GM19438 (cell line): ENCODE measurements at regions not wholly inside any gene's neighbourhood (a gene's known extent, or its start where the extent isn't known, plus 50 kb on each side); places are given as distances from the start of the nearest gene placed in this dataset.
"Not testable (repeated sequence)": the region's sequence is repeated elsewhere in the genome, so short reads cannot be mapped to it uniquely, and the experiment has no call there.

Source experiments
- ATAC-seq: cut with Tn5 transposase; IDR thresholded peaks from one replicate; pipeline ENCODE4 v1.9.1; 2021; ENCODE audit warnings: low read depth; ENCODE audit not compliant: unreplicated experiment

DNA sequence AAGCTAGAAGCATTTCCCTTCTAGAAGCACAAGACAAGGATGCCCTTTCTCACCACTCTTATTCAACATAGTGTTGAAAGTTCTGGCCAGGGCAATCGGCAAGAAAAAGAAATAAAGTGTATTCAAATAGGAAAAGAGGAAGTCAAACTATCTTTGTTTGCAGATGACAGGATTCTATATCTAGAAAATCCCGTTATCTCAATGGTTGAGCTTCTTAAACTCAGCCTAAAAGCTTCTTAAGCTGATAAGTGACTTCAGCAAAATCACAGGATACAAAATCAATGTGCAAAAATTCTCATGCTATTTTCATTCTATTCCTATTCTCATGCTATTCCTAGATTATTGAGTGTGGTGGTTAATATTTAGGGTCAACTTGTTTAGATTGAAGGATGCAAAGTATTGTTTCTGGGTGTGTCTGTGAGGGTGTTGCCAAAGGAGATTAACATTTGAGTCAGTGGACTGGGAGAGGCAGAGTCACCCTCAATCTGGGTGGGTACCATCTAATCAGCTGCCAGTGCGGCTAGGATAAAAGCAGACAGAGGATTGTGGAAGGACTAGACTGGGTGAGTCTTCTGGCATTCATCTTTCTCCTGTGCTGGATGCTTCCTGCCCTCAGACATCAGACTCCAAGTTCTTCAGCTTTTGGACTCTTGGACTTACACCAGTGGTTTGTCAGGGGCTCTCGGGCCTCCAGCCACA, 111.9 kb downstream of the LSMEM1 start:
- not testable (repeated sequence) for ATAC-seq

DNA sequence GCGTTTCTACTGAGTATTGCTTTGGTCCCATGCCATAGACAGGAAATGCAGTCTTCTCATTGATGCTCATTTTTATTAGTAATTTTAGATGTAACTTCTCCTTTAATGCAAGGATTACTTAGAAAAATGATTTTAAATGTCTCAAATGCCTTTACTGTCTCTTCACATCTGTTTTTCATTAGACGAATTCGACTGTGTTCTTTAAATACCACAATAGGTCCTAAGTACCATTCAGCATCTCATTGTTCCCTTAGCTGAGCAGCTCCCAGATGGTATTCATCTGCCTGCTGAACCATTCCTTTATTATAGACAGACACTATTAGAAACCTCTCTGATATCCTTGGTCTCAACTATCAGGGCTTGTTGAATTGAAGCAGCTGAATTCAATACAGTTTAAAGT, 113.6 kb downstream of the LSMEM1 start:
- ATAC-seq = no peak

DNA sequence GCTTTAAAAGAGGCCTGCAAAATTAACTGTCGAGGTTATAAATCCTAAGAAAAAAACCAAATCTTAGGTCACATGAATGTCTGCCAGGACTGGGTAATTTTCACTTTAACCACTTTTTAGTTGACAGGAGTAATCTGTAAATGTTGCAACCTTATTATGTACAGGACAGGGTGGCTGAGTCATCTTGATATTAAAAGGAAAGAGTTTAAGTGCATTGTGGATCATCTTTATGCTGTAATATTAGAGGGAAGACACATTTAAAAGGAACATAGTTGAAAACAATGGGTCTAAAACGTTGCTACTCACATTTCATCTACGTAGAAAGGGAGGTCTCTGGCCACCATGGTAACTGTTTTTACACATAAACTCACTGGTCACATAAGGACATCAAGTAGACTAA, 115.5 kb downstream of the LSMEM1 start:
- ATAC-seq = no peak

DNA sequence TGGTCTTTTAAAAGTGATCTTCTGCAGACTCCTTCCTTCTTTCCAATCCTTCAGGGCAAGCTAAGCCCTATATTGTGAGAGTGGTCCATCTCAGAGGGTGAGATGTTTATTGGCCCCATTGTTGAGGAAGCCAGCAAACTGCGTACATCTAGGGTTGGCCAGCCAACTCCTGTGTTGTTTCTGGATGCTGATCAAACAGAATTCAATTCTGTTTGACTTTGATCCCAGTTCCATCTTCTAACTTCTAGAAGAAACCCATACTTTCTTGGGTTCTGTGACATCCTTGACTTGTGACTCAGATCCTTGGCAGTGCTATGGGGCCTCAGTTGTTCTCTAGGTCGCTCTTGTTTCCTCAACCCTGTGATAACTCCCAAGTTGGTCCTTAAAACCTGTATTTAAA, 116.2 kb downstream of the LSMEM1 start:
- ATAC-seq = no peak

DNA sequence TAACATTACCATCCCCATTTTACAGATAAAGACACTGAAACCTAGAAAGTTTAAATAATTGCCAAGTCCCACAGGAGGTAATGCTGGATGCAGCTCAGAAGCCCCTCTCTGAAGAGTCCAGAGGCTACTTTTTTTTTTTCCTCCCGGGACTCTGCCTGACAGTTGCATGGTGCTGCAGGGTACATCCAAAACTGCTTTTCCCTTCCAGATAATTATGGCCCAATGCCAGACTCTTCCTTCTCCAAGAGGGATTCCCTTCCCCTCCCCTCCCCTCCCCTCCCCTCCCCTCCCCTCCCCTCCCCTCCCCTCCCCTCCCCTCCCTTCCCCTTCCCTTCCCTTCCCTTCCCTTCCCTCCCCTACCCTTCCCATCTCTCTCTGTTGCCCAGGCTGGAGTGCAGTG, 122.9 kb downstream of the LSMEM1 start:
- no peak for ATAC-seq

DNA sequence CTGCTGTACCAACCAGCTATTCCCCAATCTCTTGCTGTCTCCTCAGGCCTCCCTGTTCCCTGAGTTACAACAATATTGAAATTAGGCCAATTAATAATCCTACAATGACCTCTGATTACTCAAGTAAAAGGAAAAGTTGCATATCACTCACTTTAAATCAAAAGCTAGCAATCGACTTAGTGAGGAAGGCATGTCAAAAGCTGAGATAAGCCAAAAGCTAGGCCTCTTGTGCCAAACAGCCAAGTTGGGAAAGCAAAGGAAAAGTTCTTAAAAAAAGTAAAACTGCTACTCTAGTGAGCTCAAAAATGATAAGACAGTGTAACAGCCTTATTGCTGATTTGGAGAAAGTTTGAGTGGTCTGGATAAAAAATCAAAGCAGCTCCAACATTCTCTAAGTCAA, 129.8 kb downstream of the LSMEM1 start:
- no peak for ATAC-seq

DNA sequence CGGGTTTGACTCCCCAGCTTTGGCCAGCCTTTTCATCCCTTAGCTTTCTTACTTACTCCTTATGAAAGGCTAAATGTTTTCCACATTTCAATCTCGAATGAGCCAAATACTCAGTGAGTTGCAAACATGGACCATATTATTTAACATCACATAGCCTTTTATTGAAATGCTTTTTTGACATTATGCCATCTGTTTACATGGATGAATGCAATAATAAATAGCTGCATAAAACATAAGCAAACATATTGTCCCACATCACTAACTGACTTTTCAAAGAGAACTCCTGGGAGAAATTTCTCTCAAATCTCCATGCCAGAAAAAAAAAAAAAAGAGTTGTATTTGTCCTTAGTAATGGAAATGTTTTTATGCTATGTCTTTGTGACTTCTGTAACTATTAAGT, 134.9 kb downstream of the LSMEM1 start:
- ATAC-seq = no peak

DNA sequence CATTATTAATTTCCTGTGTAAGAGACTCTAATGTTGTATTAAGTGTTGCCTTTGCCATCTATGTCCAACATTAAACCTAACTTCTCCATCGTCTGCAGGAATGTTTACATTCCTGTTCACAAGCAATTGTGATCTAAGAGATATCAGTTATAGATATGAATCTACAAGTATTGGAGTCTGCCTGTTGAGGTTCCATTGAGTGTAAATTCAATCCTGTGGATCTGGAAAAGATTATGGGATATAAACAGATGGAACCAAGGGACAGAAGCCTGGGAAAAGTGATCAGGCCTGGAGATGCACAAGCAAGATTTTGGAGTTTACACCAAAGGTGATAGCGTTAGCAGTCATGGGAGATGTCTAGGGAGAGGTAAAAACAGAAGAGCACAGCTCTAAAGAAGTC, 135.5 kb downstream of the LSMEM1 start:
- ATAC-seq = no peak

DNA sequence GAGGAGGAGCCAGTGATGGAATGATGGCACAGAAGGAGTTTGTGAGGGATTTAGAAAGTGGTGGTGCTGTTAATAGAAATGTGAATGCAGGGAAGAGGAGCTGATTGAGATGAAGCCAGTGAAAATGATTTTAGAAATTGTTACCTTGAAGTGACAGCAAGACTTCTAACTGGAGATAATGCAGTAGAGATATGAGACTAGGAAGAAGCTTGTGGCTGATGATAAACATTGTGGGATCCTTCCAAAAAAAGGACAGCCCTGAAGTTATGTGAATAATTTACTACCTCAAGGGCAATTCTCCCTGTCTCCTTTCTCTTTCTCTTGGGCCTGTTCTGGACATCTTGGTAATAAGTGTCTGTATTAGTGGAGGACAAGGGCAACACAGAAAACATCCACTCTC, 138.6 kb downstream of the LSMEM1 start:
- no peak for ATAC-seq

DNA sequence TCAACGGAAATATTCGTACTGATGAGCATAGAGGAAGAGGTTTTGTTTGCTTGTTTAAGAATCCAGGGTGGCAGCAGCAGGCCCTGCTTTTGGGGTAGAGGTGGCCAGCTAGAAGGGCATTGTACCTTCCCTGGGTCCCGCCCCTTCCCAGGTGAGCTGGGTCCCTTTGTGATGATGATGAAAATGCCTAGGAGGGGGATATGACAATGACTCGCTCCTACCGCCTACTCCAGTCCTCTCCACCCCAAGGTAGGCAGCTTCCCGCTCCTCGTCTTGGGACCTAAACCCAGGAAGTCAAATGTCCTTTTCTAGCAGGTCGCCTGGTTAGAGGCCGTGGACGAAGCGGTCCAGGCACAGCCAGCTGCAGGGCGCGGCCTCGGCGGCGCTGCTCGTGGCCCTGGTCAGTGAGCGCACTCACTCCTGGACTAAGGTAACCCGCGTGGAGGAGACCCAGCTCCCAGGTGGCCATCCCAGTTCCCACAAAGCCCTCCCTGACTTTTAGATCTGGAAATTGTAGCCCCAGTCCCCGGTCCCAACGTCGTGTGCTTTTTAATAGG, 141.4 kb downstream of the LSMEM1 start:
- no peak for ATAC-seq

DNA sequence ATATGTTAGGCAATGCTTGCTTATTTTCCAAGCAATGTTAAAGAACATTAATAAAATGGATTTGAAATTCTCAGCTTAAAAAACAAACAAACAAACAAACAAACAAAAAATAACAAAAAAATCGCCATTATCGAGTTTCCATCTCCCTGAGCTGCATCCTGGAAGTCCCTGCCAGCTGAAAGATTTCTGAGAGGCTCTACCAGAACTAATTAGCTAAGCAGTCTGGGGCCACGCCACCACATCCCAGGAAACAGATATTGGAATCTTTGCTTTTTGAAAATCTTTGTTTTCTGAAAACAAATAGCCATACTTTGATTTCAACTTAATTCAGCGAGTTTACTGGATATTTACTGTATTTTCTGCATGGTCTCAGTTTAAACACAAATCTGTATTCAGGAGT, 143.6 kb downstream of the LSMEM1 start:
- no peak for ATAC-seq

DNA sequence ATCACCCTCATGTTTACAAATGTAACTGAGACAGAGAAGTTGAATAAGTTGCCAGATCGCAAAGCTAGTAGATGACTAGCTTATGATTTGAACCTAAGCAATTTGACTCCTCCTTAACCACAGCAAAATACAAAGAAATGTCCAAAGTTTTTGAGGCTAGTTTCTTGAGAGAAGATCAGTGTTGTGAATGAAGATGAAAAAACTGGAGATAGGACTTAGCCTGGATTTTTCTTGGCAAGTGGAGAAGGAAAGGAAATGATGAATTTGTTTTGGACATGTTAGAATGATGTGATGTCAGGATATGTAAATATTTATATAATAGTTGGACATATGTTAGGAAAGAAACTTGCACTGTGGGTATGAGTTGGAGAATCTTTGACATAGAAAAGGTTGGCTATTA, 149.8 kb downstream of the LSMEM1 start:
- no peak for ATAC-seq

DNA sequence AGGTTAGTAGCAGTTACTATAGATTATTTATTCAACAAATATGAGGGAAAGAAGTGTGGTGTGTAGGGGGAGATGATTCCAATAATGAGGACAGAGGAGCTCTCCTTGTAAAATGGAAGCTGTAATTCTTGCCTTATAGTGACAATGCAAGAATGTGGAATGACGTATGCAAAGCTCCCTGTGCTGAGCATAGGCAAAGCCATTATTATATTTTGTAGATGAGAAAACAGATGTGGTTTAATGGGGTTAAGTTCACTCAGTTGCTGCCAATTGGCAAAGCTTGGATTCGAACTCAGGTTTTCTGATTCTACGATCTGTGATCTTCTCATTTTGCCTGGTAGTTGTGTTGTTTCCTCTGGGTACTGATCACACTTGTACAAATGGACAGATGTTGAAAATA, 153.3 kb downstream of the LSMEM1 start:
- no peak for ATAC-seq

DNA sequence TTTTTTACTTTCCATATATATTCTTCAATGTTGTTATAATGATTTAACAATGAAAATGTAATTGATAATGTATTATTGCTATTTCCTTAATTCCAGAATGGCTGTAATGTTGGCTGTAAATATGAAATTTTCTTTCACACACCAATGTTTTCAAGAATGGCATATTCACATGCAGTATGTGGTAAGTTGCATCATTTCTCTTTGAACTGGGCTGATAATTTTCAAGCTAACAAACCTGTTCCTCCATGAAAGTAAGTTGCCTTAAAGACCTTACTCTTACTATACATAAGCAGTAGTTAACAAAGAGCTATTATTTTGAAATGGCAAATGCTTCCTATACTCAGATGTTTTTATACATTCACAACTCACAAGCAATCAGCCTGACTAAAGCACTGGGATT, 154.5 kb downstream of the TMEM168 start:
- no peak for ATAC-seq

DNA sequence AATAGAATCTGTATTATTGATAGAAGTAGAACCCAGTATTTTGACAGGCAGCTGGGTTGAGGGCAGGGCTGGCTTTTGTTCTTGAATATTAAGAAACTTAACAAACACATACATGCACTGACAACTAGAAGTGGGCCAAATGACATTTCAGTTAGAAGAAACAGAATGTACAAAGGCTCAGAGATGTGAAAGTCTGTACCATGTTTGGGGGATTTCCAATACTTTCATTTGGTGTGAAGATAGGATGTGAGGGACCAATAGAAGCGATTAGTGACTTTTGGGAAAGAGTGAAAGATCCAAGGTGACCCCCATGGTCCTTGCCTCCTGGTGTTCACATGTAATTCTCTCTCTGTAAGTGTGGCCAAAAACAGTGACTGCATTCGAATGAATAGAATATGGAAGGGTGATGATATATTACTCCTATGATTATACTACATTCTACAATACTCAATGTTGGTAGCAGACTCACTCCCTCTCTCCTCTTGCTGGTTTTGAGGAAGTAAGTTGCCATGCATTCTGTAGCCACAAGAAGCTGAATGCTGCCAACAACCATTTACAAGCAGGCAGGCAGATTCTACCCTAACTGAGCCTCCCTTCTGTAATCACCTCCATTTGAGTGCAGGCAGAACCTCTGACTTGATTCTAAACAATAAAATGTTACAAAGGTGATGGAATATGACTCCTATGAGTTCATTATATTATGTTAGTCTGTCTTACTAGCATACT, 151.4 kb downstream of the TMEM168 start:
- ATAC-seq = no peak

DNA sequence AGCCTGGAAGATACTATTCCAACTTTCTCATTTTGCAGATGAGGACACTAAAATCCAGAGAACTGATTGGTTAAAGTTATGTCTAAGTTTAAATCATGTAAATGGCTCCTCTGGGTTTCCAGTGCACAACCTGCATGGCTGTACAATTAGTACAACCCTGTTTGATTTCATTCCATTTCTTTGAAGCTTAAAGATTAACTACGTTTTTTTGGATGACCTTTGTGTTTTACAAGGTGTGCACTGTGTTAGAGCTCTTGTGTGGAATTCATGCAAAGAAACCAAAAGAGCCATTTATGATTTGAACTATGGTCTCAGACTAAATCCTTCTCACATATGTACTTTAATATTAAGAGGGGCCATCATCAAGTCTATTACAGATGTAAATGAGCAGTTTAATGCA, 149.5 kb downstream of the TMEM168 start:
- no peak for ATAC-seq

DNA sequence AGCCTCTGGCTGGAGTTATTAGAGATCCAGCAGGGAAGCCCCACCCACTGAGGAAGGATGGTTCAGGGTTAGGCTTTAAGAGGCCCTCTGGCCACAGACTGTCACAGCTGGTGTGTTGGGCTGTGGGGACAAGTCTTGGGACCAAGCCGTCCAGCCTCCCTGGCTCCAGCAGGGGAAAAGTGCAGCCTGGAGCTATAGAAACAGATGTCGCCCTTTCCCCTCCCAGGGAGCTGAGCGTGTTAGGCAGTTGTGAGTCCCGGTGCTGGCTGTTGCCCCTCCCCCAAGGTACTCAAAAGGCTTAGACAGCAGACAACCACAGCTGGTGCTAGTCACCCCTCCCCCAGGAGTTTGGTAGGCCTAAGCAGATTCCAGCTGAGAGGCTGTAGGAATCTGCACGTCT, 143.4 kb downstream of the TMEM168 start:
- ATAC-seq = no peak

DNA sequence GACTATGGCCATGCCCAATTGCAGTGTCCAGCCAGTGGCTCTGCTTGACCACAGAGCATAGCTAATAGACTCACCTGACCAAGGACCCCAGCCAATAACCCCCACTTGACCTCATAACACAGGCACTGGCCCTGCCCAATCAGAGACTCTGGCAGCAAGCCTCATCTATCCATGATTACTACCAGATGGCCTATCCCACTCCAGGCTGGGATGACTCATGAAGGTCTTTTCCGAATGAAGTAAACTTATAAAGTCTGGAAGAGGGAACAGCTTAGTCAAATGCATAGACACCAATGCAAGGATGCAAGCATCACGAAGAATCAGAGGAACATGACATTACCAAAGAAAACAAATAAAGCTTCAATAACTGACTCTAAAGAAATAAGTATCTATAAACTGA, 141.4 kb downstream of the TMEM168 start:
- no peak for ATAC-seq

DNA sequence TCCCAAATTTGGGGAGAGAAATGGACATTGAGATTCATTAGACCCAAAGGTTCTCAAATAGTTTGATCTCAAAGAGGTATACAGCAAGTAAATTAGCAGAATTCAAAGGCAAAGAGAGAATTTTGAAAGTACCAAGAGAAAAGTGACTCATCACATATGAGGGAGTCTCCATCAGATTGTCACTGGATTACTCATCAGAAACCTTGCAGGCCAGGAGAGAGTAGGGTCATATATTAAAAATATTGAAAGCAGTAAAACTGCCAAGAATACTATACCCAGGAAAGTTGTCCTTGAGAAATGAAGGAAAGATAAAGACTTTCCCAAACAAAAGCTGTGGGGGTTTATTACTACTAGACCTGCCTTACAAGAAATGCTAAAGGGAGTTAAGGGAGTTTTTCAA, 140.6 kb downstream of the TMEM168 start:
- no peak for ATAC-seq

DNA sequence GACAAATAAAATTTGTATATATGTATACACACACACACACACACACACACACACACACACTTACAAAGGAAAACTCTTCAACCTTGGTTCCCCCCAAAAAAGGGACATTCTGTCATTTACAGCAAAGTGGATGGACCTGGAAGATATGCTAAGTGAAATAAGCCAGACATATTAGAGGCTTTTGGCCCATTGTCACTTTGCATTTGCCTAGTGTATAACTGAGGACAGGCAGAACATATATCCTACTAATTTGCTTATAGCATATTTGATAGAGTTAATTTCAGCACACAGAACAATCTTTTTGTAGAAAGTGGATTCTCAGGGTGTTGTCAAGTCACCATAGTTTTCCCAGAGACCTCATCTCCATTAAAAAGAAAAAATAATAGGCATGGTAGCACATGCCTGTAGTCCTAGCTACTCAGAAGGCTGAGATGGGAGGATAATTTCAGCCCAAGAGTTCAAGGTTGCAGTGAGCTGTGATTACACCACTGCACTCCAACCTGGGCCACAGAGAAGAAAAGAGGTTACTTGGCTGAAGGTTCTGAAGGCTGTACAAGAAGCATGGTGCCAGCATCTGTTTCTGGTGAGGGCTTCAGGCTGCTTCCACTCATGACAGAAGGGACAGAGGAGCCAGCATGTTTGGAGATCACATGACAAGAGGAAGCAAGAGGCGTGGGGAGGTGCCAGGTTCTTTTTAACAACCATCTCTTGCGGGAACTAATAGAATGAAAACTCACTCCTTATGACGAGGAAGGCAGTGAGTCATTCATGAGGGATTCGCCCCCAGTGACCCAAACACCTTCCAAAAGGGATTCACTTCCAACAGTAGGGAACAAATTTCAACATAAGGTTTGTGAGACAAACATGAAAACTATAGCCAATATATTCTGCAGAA, 135.6 kb downstream of the TMEM168 start:
- ATAC-seq = no peak

DNA sequence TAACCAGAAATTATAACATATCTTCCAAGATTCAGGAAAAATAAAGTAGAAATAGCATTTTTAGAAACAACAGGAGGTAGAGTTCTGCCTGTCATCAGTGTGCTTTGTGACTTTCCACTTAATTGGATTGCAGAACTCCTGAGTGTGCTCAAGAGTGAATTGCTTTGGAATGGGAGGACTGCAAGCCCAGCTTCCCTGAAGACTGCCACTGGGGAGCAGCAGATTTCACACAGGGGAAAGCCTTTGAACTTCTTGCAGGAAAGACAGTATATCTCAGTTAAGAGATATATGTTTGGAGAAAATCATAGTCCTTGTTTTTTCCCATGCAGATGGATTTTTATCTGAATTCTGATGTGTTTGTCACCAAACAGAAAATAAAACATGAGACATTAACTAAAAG, 124.5 kb downstream of the TMEM168 start:
- ATAC-seq = no peak
